ENCODE measurements at regions not wholly inside any gene's neighbourhood (a gene's known extent, or its start where the extent isn't known, plus 50 kb on each side); places are given as distances from the start of the nearest gene placed in this dataset.

DNA sequence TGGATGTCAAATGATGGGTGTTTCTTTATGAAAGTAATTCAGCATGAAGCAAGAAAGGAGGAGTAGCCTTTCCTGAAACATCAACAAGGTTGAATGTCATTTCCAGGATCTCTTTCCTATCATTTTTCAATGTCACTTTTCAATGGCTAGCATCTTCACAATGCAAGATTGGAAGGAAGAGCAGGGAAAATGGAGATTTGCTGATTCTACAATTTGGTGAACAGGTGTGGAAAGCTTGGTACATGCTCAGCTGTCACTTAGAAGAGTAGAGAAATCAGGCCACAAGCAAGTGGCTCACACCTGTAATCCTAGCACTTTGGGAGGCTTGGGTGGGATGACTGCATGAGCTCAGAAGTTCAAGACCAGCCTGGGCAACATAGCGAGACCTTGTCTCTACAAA lies 112.7 kb upstream of the FERMT1 start:
- no peaks in the 10 kb centered on the region for H3K27me3 ChIP-seq (ENCODE audit: control insufficient read depth, insufficient read depth, low read length)
- intact Hi-C loops (cut with DNase I): no loop called here
- no peak overlapping the region for H3K4me3 ChIP-seq (ENCODE audit: low read length in 3 of 3)
- DNase-seq (no peak), FAIRE-seq (no peak)
- TF ChIP-seq, protein P1, sequence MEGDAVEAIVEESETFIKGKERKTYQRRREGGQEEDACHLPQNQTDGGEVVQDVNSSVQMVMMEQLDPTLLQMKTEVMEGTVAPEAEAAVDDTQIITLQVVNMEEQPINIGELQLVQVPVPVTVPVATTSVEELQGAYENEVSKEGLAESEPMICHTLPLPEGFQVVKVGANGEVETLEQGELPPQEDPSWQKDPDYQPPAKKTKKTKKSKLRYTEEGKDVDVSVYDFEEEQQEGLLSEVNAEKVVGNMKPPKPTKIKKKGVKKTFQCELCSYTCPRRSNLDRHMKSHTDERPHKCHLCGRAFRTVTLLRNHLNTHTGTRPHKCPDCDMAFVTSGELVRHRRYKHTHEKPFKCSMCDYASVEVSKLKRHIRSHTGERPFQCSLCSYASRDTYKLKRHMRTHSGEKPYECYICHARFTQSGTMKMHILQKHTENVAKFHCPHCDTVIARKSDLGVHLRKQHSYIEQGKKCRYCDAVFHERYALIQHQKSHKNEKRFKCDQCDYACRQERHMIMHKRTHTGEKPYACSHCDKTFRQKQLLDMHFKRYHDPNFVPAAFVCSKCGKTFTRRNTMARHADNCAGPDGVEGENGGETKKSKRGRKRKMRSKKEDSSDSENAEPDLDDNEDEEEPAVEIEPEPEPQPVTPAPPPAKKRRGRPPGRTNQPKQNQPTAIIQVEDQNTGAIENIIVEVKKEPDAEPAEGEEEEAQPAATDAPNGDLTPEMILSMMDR (IDR thresholded peaks at IDR 0.05; ENCODE audit: borderline replicate concordance, extremely low read depth, insufficient read depth): no peak
- H3K9ac ChIP-seq (ENCODE audit: low read length in 3 of 3): no peak overlapping the region
- H3K27ac ChIP-seq (ENCODE audit: low read depth in 2 of 2, low read length in 2 of 2): no peak overlapping the region
- no peaks in the 10 kb centered on the region for H3K4me1 ChIP-seq (ENCODE audit: control insufficient read depth in 2 of 3, insufficient read depth in 2 of 3, low read depth in 1 of 3, low read length in 3 of 3)
- H3K9me3 ChIP-seq (ENCODE audit: control insufficient read depth in 2 of 3, insufficient read depth in 1 of 3, low read length in 3 of 3): peaks cover 0 to 3% (median 0%) of the 10 kb centered on the region in 3 donors
- no peaks in the 10 kb centered on the region for H3K36me3 ChIP-seq (ENCODE audit: control insufficient read depth in 2 of 3, insufficient read depth in 3 of 3, low read length in 3 of 3)

DNA sequence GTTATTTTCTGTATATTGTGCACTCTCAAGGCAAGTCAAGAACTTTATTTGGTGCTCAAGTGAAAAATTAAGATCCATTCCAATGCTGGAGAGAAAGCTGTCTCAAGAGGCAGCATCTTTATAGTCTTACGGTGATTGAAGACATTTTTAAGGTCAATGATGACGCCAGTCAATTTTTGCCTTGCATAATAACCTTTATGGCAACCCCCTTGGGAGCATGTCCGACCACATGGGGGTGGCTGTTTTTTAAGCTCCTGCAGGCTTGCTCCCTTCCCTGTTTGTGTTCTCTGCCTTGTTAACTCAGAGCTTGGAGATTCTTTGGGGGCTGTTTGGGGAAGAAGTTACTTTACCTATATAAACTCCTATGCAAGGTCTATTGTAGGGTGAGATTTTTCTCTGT lies 109.6 kb upstream of the FERMT1 start:
- DNase-seq: no peak
- Histone ChIP-seq H3K4me1 (ENCODE audit: control insufficient read depth in 2 of 3, insufficient read depth in 2 of 3, low read depth in 1 of 3, low read length in 3 of 3) (no peaks in the 10 kb centered on the region), H3K36me3 (ENCODE audit: control insufficient read depth in 2 of 3, insufficient read depth in 3 of 3, low read length in 3 of 3) (no peaks in the 10 kb centered on the region), H3K9ac (ENCODE audit: low read length in 3 of 3) (no peak overlapping the region), H3K9me3 (ENCODE audit: control insufficient read depth in 2 of 3, insufficient read depth in 1 of 3, low read length in 3 of 3) (peaks cover 0 to 3% (median 0%) of the 10 kb centered on the region in 3 donors), H3K27me3 (ENCODE audit: control insufficient read depth, insufficient read depth, low read length) (no peaks in the 10 kb centered on the region), H3K27ac (ENCODE audit: low read depth in 2 of 2, low read length in 2 of 2) (no peak overlapping the region), H3K4me3 (ENCODE audit: low read length in 3 of 3) (no peak overlapping the region)
- TF ChIP-seq, protein P1 (IDR thresholded peaks at IDR 0.05; ENCODE audit: borderline replicate concordance, extremely low read depth, insufficient read depth): no peak
- intact Hi-C loops (cut with DNase I): no loop called here
- no peak for FAIRE-seq

DNA sequence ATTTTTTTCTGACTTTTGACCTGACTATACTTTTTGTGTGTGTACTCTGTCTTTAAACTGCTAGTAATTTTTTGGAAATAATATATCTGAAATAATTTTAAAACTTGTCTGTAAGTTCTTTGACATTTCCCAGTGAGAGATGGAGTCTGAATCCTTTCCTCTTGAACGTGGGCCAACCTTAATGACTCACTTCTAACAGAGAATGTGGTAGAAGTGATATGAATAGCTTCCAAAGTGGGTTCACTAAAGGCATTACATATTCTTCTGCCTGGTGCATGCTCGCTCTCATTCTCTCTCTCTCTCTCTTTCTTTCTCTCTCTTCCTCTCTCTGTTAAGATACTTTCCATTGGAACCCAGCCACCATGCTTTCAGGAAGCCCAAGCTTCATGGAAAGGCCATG lies 108.7 kb upstream of the FERMT1 start:
- intact Hi-C loops (cut with DNase I): no loop called here
- H3K9ac ChIP-seq (ENCODE audit: low read length in 3 of 3): no peak overlapping the region
- no peaks in the 10 kb centered on the region for H3K36me3 ChIP-seq (ENCODE audit: control insufficient read depth in 2 of 3, insufficient read depth in 3 of 3, low read length in 3 of 3)
- no peaks in the 10 kb centered on the region for H3K27me3 ChIP-seq (ENCODE audit: control insufficient read depth, insufficient read depth, low read length)
- FAIRE-seq (no peak), DNase-seq (no peak)
- H3K4me1 ChIP-seq (ENCODE audit: control insufficient read depth in 2 of 3, insufficient read depth in 2 of 3, low read depth in 1 of 3, low read length in 3 of 3): no peaks in the 10 kb centered on the region
- H3K27ac ChIP-seq (ENCODE audit: low read depth in 2 of 2, low read length in 2 of 2): no peak overlapping the region
- H3K9me3 ChIP-seq (ENCODE audit: control insufficient read depth in 2 of 3, insufficient read depth in 1 of 3, low read length in 3 of 3): peaks cover 0 to 3% (median 0%) of the 10 kb centered on the region in 3 donors
- TF ChIP-seq, protein P1 (IDR thresholded peaks at IDR 0.05; ENCODE audit: borderline replicate concordance, extremely low read depth, insufficient read depth): no peak
- no peak overlapping the region for H3K4me3 ChIP-seq (ENCODE audit: low read length in 3 of 3)

DNA sequence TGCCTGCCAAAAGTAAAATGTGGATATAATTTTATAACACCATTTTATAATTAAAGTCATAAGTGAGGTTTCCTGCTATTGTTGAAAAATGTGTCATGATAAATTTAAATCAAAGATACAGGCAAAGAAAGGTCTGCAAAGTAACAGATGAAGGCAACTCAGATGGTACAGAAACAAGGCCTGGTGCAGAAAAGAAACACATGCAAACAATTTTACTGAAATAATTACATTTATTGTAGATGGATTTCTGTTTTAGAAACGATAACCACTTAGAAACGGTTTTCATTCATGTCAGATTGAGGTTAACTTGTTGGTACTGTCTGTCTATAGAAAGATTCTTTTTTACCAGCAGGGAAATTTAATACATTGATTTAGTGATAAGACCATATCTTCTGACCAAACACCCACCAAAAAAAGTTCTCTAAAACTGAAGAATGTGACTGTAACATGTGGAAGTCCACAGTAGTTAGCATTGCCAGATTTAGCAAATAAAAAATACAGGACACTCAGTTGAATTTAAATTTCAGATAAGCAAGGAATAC lies 105.5 kb upstream of the FERMT1 start:
- no peaks in the 10 kb centered on the region for H3K27me3 ChIP-seq (ENCODE audit: control insufficient read depth, insufficient read depth, low read length)
- H3K27ac ChIP-seq (ENCODE audit: low read depth in 2 of 2, low read length in 2 of 2): no peak overlapping the region
- TF ChIP-seq, protein P1 (IDR thresholded peaks at IDR 0.05; ENCODE audit: borderline replicate concordance, extremely low read depth, insufficient read depth): no peak
- intact Hi-C loops (cut with DNase I): no loop called here
- no peaks in the 10 kb centered on the region for H3K9me3 ChIP-seq (ENCODE audit: control insufficient read depth in 2 of 3, insufficient read depth in 1 of 3, low read length in 3 of 3)
- FAIRE-seq (no peak), DNase-seq (no peak)
- H3K4me3 ChIP-seq (ENCODE audit: low read length in 3 of 3): no peak overlapping the region
- H3K9ac ChIP-seq (ENCODE audit: low read length in 3 of 3): no peak overlapping the region
- H3K4me1 ChIP-seq (ENCODE audit: control insufficient read depth in 2 of 3, insufficient read depth in 2 of 3, low read depth in 1 of 3, low read length in 3 of 3): no peaks in the 10 kb centered on the region
- no peaks in the 10 kb centered on the region for H3K36me3 ChIP-seq (ENCODE audit: control insufficient read depth in 2 of 3, insufficient read depth in 3 of 3, low read length in 3 of 3)
